Caco-2 (cell line): ENCODE measurements at regions not wholly inside any gene's neighbourhood (a gene's known extent, or its start where the extent isn't known, plus 50 kb on each side); places are given as distances from the start of the nearest gene placed in this dataset.

Source experiments
- BruUV-seq: library from RNA; stranded (reverse); fragments of 400-500 nt; replicated peaks from 2 replicates; lab custom pipeline; 2021; lab: Mats Ljungman, UMichigan
- CTCF ChIA-PET: fragments of 300-600 bp; sonication (Branson Sonifier 250); formaldehyde crosslinking; loops from one replicate; lab custom pipeline; 2022; ENCODE audit warnings: antibody characterized with exemption; lab: Charles Lee
- POLR2A ChIA-PET: fragments of 300-600 bp; sonication (Branson Sonifier 250); formaldehyde crosslinking; loops from one replicate; lab custom pipeline; 2022; ENCODE audit warnings: antibody characterized with exemption; lab: Charles Lee
- DNase-seq, 2 experiments: peaks; one replicate each; pipeline versions ENCODE4 v3.0.0 to v3.0.0-alpha.2; 2020 to 2022
- H3K27me3 ChIP-seq: replicated peaks from 2 replicates; pipeline ENCODE4 v1.6.0; 2011; ENCODE audit warnings: low read length; ENCODE audit not compliant: control insufficient read depth, insufficient read depth
- H3K36me3 ChIP-seq: 2 replicates; pipeline ENCODE4 v1.5.1; 2011; ENCODE audit warnings: low read length; ENCODE audit not compliant: control insufficient read depth, insufficient read depth
- H3K4me1 ChIP-seq: fragments of 250-450 bp; sonication (Bioruptor Pico); 2 replicates; pipeline ENCODE4 v1.5.1; 2020; ENCODE audit warnings: mild to moderate bottlenecking
- H3K4me3 ChIP-seq: 2 replicates; pipeline ENCODE4 v1.5.1; 2011; ENCODE audit warnings: low read depth, mild to moderate bottlenecking, control low read depth, low read length
- H3K9me3 ChIP-seq: fragments of 250-450 bp; sonication (Bioruptor Pico); 2 replicates; pipeline ENCODE4 v1.5.1; 2020; ENCODE audit warnings: mild to moderate bottlenecking, moderate library complexity
- H3K27ac Mint-ChIP-seq: one replicate; pipeline ENCODE4 v1.8.0; 2022; ENCODE audit warnings: mixed read lengths; ENCODE audit not compliant: unreplicated experiment
- H3K27me3 Mint-ChIP-seq: one replicate; pipeline ENCODE4 v1.8.0; 2022; ENCODE audit warnings: mixed read lengths; ENCODE audit not compliant: insufficient read depth, unreplicated experiment
- H3K36me3 Mint-ChIP-seq: one replicate; pipeline ENCODE4 v1.8.0; 2022; ENCODE audit warnings: mild to moderate bottlenecking, mixed read lengths; ENCODE audit not compliant: insufficient read depth, unreplicated experiment
- H3K4me1 Mint-ChIP-seq: one replicate; pipeline ENCODE4 v1.8.0; 2022; ENCODE audit warnings: low read depth, mixed read lengths; ENCODE audit not compliant: unreplicated experiment
- H3K4me3 Mint-ChIP-seq: one replicate; pipeline ENCODE4 v1.8.0; 2022; ENCODE audit warnings: mild to moderate bottlenecking, moderate library complexity, mixed read lengths; ENCODE audit not compliant: unreplicated experiment
- H3K9me3 Mint-ChIP-seq: one replicate; pipeline ENCODE4 v1.8.0; 2022; ENCODE audit warnings: mixed read lengths; ENCODE audit not compliant: unreplicated experiment
- intact Hi-C: fragments of 100-400 bp; cut with micrococcal nuclease; formaldehyde crosslinking; loops from one replicate; pipeline ENCODE4 v1.10.0; 2022; ENCODE audit not compliant: unreplicated experiment
- TF ChIP-seq, protein P1 (sequence below), 2 experiments: fragments of 200-600 bp in 1 of 2; IDR thresholded peaks; 1 replicate in 1 of 2; 2 replicates in 1 of 2; pipeline versions ENCODE4 v1.5.1 to v1.8.0; 2011 to 2022; ENCODE audit warnings: antibody characterized with exemption in 1 of 2, control low read depth in 1 of 2, inconsistent platforms in 1 of 2, low read depth in 1 of 2, low read length in 1 of 2, mild to moderate bottlenecking in 1 of 2, moderate library complexity in 1 of 2; ENCODE audit not compliant: insufficient read depth in 1 of 2, severe bottlenecking in 1 of 2, unreplicated experiment in 1 of 2

DNA sequence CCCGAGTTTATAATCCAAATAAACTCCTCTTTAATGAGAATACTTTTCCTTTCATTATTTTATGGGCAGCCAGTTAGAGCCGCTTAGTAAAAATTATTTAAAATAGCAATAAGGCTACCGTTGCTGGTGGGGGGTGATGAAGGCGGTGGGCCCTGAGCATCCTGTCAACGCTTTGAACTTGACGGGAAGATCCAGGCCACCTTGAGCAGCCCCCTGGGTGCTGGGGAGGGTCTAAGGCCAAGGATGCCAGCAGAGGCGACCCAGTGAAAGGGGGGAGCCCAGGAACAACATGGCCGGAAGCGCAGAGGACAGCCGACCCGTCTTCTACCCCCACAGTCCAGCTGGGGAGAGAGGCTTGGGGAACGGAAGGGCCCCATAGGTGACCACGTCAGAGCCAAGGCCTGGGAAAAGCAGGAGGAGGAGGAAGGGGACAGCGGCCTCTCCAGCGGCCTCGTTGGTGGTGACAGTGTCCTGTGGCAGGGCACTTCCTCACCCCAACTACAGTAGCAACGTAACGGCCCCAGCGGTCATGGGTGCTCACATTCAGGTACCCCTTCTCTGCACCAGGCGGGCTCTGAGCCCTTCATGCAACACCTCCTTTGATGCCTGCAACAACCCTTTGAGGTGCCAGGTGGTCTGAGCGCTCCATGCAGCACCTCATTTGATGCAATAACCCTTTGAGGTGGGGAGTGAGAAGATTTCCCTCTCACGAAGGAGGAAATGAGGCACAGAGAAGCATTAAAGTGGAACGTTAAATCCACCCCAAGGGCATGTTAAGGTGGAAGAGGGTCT, 695.3 kb downstream of the TBC1D22A start:
- Mint-ChIP-seq H3K4me1 (no peaks in the 10 kb centered on the region), H3K27ac (no peak overlapping the region), H3K36me3 (no peaks in the 10 kb centered on the region), H3K27me3 (peaks cover 7% of the 10 kb centered on the region), H3K4me3 (no peak overlapping the region), H3K9me3 (peaks cover 13% of the 10 kb centered on the region)
- CTCF ChIA-PET: no interaction called here
- TF ChIP-seq, protein P1, sequence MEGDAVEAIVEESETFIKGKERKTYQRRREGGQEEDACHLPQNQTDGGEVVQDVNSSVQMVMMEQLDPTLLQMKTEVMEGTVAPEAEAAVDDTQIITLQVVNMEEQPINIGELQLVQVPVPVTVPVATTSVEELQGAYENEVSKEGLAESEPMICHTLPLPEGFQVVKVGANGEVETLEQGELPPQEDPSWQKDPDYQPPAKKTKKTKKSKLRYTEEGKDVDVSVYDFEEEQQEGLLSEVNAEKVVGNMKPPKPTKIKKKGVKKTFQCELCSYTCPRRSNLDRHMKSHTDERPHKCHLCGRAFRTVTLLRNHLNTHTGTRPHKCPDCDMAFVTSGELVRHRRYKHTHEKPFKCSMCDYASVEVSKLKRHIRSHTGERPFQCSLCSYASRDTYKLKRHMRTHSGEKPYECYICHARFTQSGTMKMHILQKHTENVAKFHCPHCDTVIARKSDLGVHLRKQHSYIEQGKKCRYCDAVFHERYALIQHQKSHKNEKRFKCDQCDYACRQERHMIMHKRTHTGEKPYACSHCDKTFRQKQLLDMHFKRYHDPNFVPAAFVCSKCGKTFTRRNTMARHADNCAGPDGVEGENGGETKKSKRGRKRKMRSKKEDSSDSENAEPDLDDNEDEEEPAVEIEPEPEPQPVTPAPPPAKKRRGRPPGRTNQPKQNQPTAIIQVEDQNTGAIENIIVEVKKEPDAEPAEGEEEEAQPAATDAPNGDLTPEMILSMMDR (IDR thresholded peaks at IDR 0.05; ENCODE audit: insufficient read depth in 1 of 2, low read depth in 1 of 2, low read length in 1 of 2, severe bottlenecking in 1 of 2, unreplicated experiment in 1 of 2): no peak
- intact Hi-C loops: no loop called here
- POLR2A ChIA-PET: no interaction called here
- BruUV-seq: no TSS peak
- Histone ChIP-seq H3K9me3 (no peaks in the 10 kb centered on the region), H3K4me3 (no peak overlapping the region), H3K4me1 (no peaks in the 10 kb centered on the region), H3K36me3 (no peaks in the 10 kb centered on the region), H3K27me3 (no peaks in the 10 kb centered on the region)
- DNase-seq: no peak

- ChIA-PET CTCF (no interaction called here), POLR2A (no interaction called here)
- H3K4me3 Mint-ChIP-seq: no peak overlapping the region
- H3K36me3 Mint-ChIP-seq: no peaks in the 10 kb centered on the region
- Histone ChIP-seq H3K27me3 (no peaks in the 10 kb centered on the region), H3K9me3 (no peaks in the 10 kb centered on the region), H3K36me3 (no peaks in the 10 kb centered on the region), H3K4me1 (no peaks in the 10 kb centered on the region), H3K4me3 (no peak overlapping the region)
- H3K4me1 Mint-ChIP-seq: no peaks in the 10 kb centered on the region
- TF ChIP-seq, protein P1 (IDR thresholded peaks at IDR 0.05; ENCODE audit: insufficient read depth in 1 of 2, low read depth in 1 of 2, low read length in 1 of 2, severe bottlenecking in 1 of 2, unreplicated experiment in 1 of 2): no peak
- no TSS peak for BruUV-seq
- H3K27ac Mint-ChIP-seq: no peak overlapping the region
- intact Hi-C loops: no loop called here
- no peak for DNase-seq
- peaks cover 9% of the 10 kb centered on the region for H3K27me3 Mint-ChIP-seq
- peaks cover 13% of the 10 kb centered on the region for H3K9me3 Mint-ChIP-seq
These were observed 694.6 kb downstream of the TBC1D22A start for GRCh38 chr22:47457021-47457420.

GRCh38 chr22:47456031-47456430, 693.6 kb downstream of the TBC1D22A start:
- no peak for DNase-seq
- TF ChIP-seq, protein P1 (IDR thresholded peaks at IDR 0.05; ENCODE audit: insufficient read depth in 1 of 2, low read depth in 1 of 2, low read length in 1 of 2, severe bottlenecking in 1 of 2, unreplicated experiment in 1 of 2): no peak
- H3K9me3 Mint-ChIP-seq: peaks cover 13% of the 10 kb centered on the region
- ChIA-PET CTCF (no interaction called here), POLR2A (no interaction called here)
- Histone ChIP-seq H3K9me3 (no peaks in the 10 kb centered on the region), H3K4me1 (no peaks in the 10 kb centered on the region), H3K4me3 (no peak overlapping the region), H3K36me3 (no peaks in the 10 kb centered on the region), H3K27me3 (no peaks in the 10 kb centered on the region)
- intact Hi-C loops: no loop called here
- no peaks in the 10 kb centered on the region for H3K4me1 Mint-ChIP-seq
- H3K4me3 Mint-ChIP-seq: no peak overlapping the region
- no peak overlapping the region for H3K27ac Mint-ChIP-seq
- no TSS peak for BruUV-seq
- peaks cover 12% of the 10 kb centered on the region for H3K27me3 Mint-ChIP-seq
- H3K36me3 Mint-ChIP-seq: no peaks in the 10 kb centered on the region
